K562 (cell line): ENCODE measurements at regions not wholly inside any gene's neighbourhood (a gene's known extent, or its start where the extent isn't known, plus 50 kb on each side); places are given as distances from the start of the nearest gene placed in this dataset.

ENCODE experiments used
- DIDO1 ChIP-seq: fragments of 450-650 bp; IDR thresholded peaks from 2 replicates; pipeline ENCODE4 v1.6.1; 2016; ENCODE audit warnings: low read depth, missing biosample characterization, missing genetic modification characterization
- GABPA ChIP-seq: fragments of 200-800 bp; sonication (Bioruptor generic); conservative IDR thresholded peaks from 2 replicates; pipeline ENCODE4 v1.6.1; 2016; ENCODE audit warnings: low read depth, missing genetic modification characterization, missing compliant biosample characterization
- NCOA1 ChIP-seq: fragments of 450-650 bp; IDR thresholded peaks from 2 replicates; pipeline ENCODE4 v1.6.1; 2016; ENCODE audit warnings: low read depth
- PHF20 ChIP-seq: fragments of 450-650 bp; IDR thresholded peaks from 2 replicates; pipeline ENCODE4 v1.6.1; 2018; ENCODE audit not compliant: partially characterized antibody
- PYGO2 ChIP-seq: fragments of 450-650 bp; IDR thresholded peaks from 2 replicates; pipeline ENCODE4 v1.6.1; 2016; ENCODE audit warnings: mild to moderate bottlenecking, missing genetic modification characterization, moderate library complexity, missing compliant biosample characterization
- TRIM24 ChIP-seq, 2 experiments: fragments of 450-650 bp; IDR thresholded peaks; 2 replicates each; pipeline ENCODE4 v1.6.1; 2016
- ZFP30 ChIP-seq: fragments of 250-450 bp; sonication (Bioruptor Pico); IDR thresholded peaks from 2 replicates; pipeline ENCODE4 v1.8.0; 2022; ENCODE audit warnings: moderate library complexity, mild to moderate bottlenecking, inconsistent platforms, borderline replicate concordance
- ZNF311 ChIP-seq: fragments of 250-450 bp; sonication (Bioruptor Pico); IDR thresholded peaks from 2 replicates; pipeline ENCODE4 v1.4.0; 2020; ENCODE audit warnings: mild to moderate bottlenecking, moderate library complexity
- ZNF644 ChIP-seq: fragments of 200-800 bp; sonication (Bioruptor generic); IDR thresholded peaks from 2 replicates; pipeline ENCODE4 v1.6.1; 2016; ENCODE audit warnings: low read depth, missing genetic modification characterization, missing compliant biosample characterization
- TF ChIP-seq, protein P1 (sequence below): fragments of 250-450 bp; sonication (Bioruptor Pico); IDR thresholded peaks from 2 replicates; pipeline ENCODE4 v1.4.0; 2020
- TF ChIP-seq, protein P2 (sequence below), 3 experiments: fragments of 200-800 bp in 1 of 3; fragments of 250-450 bp in 1 of 3; fragments of 450-650 bp in 1 of 3; sonication (Bioruptor Pico) in 1 of 3; sonication (Bioruptor generic) in 1 of 3; formaldehyde crosslinking in 1 of 3; IDR thresholded peaks; 2 replicates each; pipeline versions ENCODE4 v1.6.1 to v1.8.0; 2016 to 2022; ENCODE audit warnings: mild to moderate bottlenecking in 2 of 3, missing genetic modification characterization in 2 of 3, missing compliant biosample characterization in 1 of 3, moderate library complexity in 1 of 3

DNA sequence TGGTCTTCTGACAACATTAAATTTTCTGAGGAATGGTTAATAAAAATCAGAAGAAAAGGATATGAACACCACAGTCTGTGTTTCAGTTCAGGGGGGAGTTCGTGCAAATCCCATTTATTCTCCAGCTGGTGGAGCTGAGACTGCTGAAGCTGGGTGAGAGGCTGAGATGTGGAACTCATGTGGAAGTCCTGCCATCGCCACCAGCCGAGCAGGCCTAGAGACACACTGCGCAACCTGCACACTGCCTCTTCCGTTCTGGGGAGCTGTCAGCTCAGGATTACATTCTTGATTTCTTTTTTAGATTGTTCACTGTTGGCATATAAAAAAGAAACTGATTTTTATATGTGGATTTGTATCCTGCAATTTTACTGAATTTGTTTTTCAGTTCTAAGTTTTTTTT, 66.6 kb upstream of the ELOVL6 start (continued):
- TF ChIP-seq ZNF644 (tag): no peak
- TF ChIP-seq, protein P1, sequence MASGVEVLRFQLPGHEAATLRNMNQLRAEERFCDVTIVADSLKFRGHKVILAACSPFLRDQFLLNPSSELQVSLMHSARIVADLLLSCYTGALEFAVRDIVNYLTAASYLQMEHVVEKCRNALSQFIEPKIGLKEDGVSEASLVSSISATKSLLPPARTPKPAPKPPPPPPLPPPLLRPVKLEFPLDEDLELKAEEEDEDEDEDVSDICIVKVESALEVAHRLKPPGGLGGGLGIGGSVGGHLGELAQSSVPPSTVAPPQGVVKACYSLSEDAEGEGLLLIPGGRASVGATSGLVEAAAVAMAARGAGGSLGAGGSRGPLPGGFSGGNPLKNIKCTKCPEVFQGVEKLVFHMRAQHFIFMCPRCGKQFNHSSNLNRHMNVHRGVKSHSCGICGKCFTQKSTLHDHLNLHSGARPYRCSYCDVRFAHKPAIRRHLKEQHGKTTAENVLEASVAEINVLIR: no peak
- TF ChIP-seq ZNF311 (CRISPR knock-in tag): no peak
- TF ChIP-seq, protein P2, sequence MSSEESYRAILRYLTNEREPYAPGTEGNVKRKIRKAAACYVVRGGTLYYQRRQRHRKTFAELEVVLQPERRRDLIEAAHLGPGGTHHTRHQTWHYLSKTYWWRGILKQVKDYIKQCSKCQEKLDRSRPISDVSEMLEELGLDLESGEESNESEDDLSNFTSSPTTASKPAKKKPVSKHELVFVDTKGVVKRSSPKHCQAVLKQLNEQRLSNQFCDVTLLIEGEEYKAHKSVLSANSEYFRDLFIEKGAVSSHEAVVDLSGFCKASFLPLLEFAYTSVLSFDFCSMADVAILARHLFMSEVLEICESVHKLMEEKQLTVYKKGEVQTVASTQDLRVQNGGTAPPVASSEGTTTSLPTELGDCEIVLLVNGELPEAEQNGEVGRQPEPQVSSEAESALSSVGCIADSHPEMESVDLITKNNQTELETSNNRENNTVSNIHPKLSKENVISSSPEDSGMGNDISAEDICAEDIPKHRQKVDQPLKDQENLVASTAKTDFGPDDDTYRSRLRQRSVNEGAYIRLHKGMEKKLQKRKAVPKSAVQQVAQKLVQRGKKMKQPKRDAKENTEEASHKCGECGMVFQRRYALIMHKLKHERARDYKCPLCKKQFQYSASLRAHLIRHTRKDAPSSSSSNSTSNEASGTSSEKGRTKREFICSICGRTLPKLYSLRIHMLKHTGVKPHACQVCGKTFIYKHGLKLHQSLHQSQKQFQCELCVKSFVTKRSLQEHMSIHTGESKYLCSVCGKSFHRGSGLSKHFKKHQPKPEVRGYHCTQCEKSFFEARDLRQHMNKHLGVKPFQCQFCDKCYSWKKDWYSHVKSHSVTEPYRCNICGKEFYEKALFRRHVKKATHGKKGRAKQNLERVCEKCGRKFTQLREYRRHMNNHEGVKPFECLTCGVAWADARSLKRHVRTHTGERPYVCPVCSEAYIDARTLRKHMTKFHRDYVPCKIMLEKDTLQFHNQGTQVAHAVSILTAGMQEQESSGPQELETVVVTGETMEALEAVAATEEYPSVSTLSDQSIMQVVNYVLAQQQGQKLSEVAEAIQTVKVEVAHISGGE (CRISPR knock-in tag; IDR thresholded peaks at IDR 0.05): peak in 1 of 3 experiments; percentile 90; a peak in 2 of 6 replicates
- TF ChIP-seq DIDO1: peak; percentile 68; the same call in 1 of the 2 replicates
- peak in 1 of 2 experiments; percentile 37; a peak in 1 of 4 replicates for TF ChIP-seq TRIM24 (IDR thresholded peaks at IDR 0.05)
- peak; percentile 40 for TF ChIP-seq PHF20
- TF ChIP-seq PYGO2 (tag): no peak
- TF ChIP-seq NCOA1: 0 out of 2 replicates have a peak, but pooled peaks have one; percentile 38
- TF ChIP-seq GABPA (tag): peak; percentile 34; the same call in 1 of the 2 replicates
- TF ChIP-seq ZFP30 (CRISPR knock-in tag): no peak
